ENCODE measurements at regions not wholly inside any gene's neighbourhood (a gene's known extent, or its start where the extent isn't known, plus 50 kb on each side); places are given as distances from the start of the nearest gene placed in this dataset.
"Not testable (repeated sequence)": the region's sequence is repeated elsewhere in the genome, so short reads cannot be mapped to it uniquely, and the experiment has no call there.

DNA sequence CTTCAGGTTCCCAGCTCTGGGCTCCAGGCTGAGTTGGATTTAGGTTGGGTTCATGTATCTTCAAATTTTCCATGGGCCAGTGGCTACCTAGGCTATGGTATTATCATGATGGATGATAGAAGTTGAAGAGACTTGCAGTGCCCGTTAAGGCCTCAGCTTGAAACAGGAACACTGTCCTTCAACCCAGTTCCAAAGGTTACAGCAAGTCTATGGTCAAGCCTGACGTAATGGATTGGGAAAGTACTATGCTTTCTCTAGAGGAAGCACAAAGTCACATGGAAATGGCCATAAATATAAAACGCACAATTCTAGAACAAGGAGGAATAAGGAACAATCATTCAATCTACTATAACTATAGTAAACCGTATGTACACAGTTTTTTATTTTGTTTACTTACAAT is 593.2 kb downstream of the ZEB2 start (continued):
- TF ChIP-seq, protein P1, sequence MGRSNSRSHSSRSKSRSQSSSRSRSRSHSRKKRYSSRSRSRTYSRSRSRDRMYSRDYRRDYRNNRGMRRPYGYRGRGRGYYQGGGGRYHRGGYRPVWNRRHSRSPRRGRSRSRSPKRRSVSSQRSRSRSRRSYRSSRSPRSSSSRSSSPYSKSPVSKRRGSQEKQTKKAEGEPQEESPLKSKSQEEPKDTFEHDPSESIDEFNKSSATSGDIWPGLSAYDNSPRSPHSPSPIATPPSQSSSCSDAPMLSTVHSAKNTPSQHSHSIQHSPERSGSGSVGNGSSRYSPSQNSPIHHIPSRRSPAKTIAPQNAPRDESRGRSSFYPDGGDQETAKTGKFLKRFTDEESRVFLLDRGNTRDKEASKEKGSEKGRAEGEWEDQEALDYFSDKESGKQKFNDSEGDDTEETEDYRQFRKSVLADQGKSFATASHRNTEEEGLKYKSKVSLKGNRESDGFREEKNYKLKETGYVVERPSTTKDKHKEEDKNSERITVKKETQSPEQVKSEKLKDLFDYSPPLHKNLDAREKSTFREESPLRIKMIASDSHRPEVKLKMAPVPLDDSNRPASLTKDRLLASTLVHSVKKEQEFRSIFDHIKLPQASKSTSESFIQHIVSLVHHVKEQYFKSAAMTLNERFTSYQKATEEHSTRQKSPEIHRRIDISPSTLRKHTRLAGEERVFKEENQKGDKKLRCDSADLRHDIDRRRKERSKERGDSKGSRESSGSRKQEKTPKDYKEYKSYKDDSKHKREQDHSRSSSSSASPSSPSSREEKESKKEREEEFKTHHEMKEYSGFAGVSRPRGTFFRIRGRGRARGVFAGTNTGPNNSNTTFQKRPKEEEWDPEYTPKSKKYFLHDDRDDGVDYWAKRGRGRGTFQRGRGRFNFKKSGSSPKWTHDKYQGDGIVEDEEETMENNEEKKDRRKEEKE (IDR thresholded peaks at IDR 0.05; ENCODE audit: borderline replicate concordance in 1 of 2, control insufficient read depth in 1 of 2, low read depth in 2 of 2, low read length in 1 of 2) = no peak
- TF ChIP-seq FOS (IDR thresholded peaks at IDR 0.05; ENCODE audit: extremely low read depth, insufficient read length) = no peak

DNA sequence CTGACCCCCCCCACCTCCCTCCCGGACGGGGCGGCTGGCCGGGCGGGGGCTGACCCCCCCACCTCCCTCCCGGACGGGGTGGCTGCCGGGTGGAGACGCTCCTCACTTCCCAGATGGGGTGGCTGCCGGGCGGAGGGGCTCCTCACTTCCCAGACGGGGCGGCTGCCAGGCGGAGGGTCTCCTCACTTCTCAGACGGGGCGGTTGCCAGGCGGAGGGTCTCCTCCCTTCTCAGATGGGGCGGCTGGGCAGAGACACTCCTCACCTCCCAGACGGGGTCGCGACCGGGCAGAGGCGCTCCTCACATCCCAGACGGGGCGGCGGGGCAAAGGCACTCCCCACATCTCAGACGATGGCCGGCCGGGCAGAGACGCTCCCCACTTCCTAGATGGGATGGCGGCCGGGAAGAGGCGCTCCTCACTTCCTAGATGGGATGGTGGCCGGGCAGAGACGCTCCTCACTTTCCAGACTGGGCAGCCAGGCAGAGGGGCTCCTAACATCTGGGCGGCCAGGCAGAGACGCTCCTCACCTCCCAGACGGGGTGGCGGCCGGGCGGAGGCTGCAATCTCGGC is 597.6 kb downstream of the ZEB2 start:
- H2AFZ ChIP-seq (ENCODE audit: low read depth, low read length); H3K9ac ChIP-seq (ENCODE audit: insufficient read depth in 1 of 2, low read depth in 2 of 2, low read length in 2 of 2); BruUV-seq (replicated peaks); H3K27ac ChIP-seq (ENCODE audit: extremely low read depth, low read depth, low read length); DNase-seq (ENCODE audit: extremely low read depth in 1 of 4, low spot score in 3 of 4); CTCF ChIA-PET (ENCODE audit: low intra/inter-chr PET ratio); H3K4me2 ChIP-seq (ENCODE audit: insufficient read depth, low read length); FAIRE-seq; H3K27me3 ChIP-seq (ENCODE audit: control insufficient read depth in 2 of 2, insufficient read depth in 2 of 2, low read length in 2 of 2); H3K36me3 ChIP-seq (ENCODE audit: control insufficient read depth, insufficient read depth, low read length); ATAC-seq; H3K4me3 ChIP-seq; intact Hi-C loops (cut with micrococcal nuclease); H4K20me1 ChIP-seq (replicated peaks; ENCODE audit: control insufficient read depth, insufficient read depth, low read length); H3K9me1 ChIP-seq (ENCODE audit: control insufficient read depth, insufficient read depth, low read length); POLR2A ChIA-PET; H3K4me1 ChIP-seq (replicated peaks in 1 of 2; ENCODE audit: control insufficient read depth in 2 of 2, insufficient read depth in 2 of 2, low read length in 2 of 2); H3K79me2 ChIP-seq (ENCODE audit: control insufficient read depth, insufficient read depth, low read length); in situ Hi-C loops (cut with MboI); H3K9me3 ChIP-seq (replicated peaks; ENCODE audit: control insufficient read depth, insufficient read depth, low read depth, low read length): not testable (repeated sequence)
- WGBS (ENCODE audit: insufficient coverage, low coverage, missing lambda C conversion rate) = 77% methylated on average over 9 of the region's 42 CpGs
